D721Med (cell line): ENCODE measurements at regions not wholly inside any gene's neighbourhood (a gene's known extent, or its start where the extent isn't known, plus 50 kb on each side); places are given as distances from the start of the nearest gene placed in this dataset.

Experiments used
- DNase-seq: peaks from one replicate; pipeline ENCODE4 v3.0.0; 2011; ENCODE audit warnings: low spot score; ENCODE audit not compliant: insufficient read length
- FAIRE-seq: peaks from 2 replicates; lab custom pipeline; 2011; peaks lifted over from hg19 to GRCh38; lab: Jason Lieb, UNC
- CTCF ChIP-seq: IDR thresholded peaks from 2 replicates; pipeline ENCODE4 v1.5.1; 2012; ENCODE audit warnings: mild to moderate bottlenecking, control low read depth; ENCODE audit not compliant: insufficient read depth; ENCODE audit errors: missing control alignments

GRCh38 chr2:48018480-48018879, 112.2 kb upstream of the FBXO11 start:
- FAIRE-seq (no peak), DNase-seq (no peak)
- TF ChIP-seq CTCF, result no peak

- DNase-seq (no peak), FAIRE-seq (no peak)
- TF ChIP-seq CTCF, result no peak
Observed at GRCh38 chr2:48026865-48027264, 120.6 kb upstream of the FBXO11 start.

- DNase-seq (no peak), FAIRE-seq (no peak)
- TF ChIP-seq CTCF, result no peak
Observed at GRCh38 chr2:48032765-48033164, 126.5 kb upstream of the FBXO11 start.

- no peak for FAIRE-seq
- TF ChIP-seq CTCF, result no peak
- no peak for DNase-seq
Observed at GRCh38 chr2:48034295-48034694, 128.0 kb upstream of the FBXO11 start.

GRCh38 chr2:48036312-48036711, 130.0 kb upstream of the FBXO11 start:
- no peak for FAIRE-seq
- TF ChIP-seq CTCF, result no peak
- no peak for DNase-seq

- no peak for TF ChIP-seq CTCF
- FAIRE-seq, result no peak
Observed at GRCh38 chr2:48039209-48039990, 133.1 kb upstream of the FBXO11 start.

GRCh38 chr2:48043131-48043700, 136.9 kb upstream of the FBXO11 start:
- TF ChIP-seq CTCF, result no peak
- DNase-seq (no peak), FAIRE-seq (no peak)

More at GRCh38 chr2:48039209-48039990, 133.1 kb upstream of the FBXO11 start:
- no peak for DNase-seq
